ENCODE measurements at regions not wholly inside any gene's neighbourhood (a gene's known extent, or its start where the extent isn't known, plus 50 kb on each side); places are given as distances from the start of the nearest gene placed in this dataset.

DNA sequence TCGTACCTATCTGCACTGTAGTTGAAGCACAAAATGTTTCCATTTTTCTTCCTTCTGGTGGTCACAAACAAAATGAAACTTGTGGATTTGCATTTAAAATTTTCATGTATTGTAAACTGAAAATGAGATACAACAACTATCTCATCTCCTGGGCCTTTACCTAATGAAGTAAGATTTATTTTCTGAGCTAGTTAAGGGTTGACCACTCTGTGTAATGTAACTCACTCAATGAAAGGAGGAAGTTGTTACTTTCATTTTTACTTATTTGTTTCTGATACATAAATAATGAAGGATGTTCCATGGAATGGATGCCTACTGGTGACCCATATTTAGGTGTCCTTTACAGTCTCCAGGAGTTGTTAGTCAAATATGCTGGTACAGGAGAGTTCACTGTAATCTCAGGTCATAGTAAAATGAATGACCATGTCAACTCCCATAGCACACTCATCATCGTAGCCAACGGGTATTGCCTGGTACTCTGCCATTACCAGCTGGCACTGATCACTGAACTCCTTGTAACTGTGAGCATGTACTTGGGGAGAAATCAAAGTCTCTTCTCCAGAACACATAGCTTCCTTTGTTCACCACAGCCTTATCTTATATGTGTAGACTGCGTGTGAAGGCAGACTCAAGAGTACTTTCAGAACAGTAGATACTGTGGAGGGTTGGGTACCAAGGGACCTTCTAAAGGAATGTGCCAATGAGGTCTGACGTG, 474.2 kb upstream of the ROBO2 start:
- H3K4me1 ChIP-seq: peaks cover 0 to 2% (median 0%) of the 10 kb centered on the region in 4 donors
- H3K27ac ChIP-seq: no peak overlapping the region
- H3K9me3 ChIP-seq: no peaks in the 10 kb centered on the region
- TF ChIP-seq, protein P1, sequence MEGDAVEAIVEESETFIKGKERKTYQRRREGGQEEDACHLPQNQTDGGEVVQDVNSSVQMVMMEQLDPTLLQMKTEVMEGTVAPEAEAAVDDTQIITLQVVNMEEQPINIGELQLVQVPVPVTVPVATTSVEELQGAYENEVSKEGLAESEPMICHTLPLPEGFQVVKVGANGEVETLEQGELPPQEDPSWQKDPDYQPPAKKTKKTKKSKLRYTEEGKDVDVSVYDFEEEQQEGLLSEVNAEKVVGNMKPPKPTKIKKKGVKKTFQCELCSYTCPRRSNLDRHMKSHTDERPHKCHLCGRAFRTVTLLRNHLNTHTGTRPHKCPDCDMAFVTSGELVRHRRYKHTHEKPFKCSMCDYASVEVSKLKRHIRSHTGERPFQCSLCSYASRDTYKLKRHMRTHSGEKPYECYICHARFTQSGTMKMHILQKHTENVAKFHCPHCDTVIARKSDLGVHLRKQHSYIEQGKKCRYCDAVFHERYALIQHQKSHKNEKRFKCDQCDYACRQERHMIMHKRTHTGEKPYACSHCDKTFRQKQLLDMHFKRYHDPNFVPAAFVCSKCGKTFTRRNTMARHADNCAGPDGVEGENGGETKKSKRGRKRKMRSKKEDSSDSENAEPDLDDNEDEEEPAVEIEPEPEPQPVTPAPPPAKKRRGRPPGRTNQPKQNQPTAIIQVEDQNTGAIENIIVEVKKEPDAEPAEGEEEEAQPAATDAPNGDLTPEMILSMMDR (IDR thresholded peaks at IDR 0.05): no peak
- no peak for TF ChIP-seq POLR2AphosphoS5 (IDR thresholded peaks at IDR 0.05)
- TF ChIP-seq EP300 (IDR thresholded peaks at IDR 0.05): no peak
- TF ChIP-seq POLR2A (IDR thresholded peaks at IDR 0.05): no peak
- no peak overlapping the region for H3K4me3 ChIP-seq
- H3K36me3 ChIP-seq: no peaks in the 10 kb centered on the region
- ATAC-seq (ENCODE audit: low FRiP score in 2 of 2) (peak; percentile 36 to 61), DNase-seq (no peak)
- WGBS, 2 donors: 64 to 72% methylated on average over 5 of the region's 5 CpGs
- H3K27me3 ChIP-seq: no peaks in the 10 kb centered on the region

DNA sequence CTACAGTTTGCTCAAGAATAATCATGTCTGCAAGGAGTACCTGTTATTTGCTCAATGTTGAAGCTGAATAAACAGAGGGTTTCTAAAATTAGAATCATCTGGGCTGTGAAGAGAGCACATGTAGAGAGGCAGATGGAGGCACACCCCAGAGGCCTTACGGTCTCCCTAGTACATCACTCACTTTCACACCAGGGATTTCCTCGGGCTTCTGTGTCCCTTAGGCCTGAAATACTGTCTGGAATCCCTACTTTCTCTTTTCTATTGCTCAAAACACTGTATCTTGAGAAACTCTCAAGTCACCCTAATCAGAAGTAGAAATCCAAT, 473.7 kb upstream of the ROBO2 start:
- H3K36me3 ChIP-seq: no peaks in the 10 kb centered on the region
- TF ChIP-seq POLR2A (IDR thresholded peaks at IDR 0.05) (no peak), EP300 (IDR thresholded peaks at IDR 0.05) (no peak), POLR2AphosphoS5 (IDR thresholded peaks at IDR 0.05) (no peak)
- TF ChIP-seq, protein P1 (IDR thresholded peaks at IDR 0.05): no peak
- H3K4me3 ChIP-seq: no peak overlapping the region
- peak; percentile 19 to 63 for ATAC-seq (ENCODE audit: low FRiP score in 2 of 2)
- H3K9me3 ChIP-seq: no peaks in the 10 kb centered on the region
- no peak overlapping the region for H3K27ac ChIP-seq
- WGBS, 2 donors: 40 to 57% methylated on average over 2 of the region's 2 CpGs
- no peak for DNase-seq
- H3K4me1 ChIP-seq: peaks cover 0 to 2% (median 0%) of the 10 kb centered on the region in 4 donors
- no peaks in the 10 kb centered on the region for H3K27me3 ChIP-seq

DNA sequence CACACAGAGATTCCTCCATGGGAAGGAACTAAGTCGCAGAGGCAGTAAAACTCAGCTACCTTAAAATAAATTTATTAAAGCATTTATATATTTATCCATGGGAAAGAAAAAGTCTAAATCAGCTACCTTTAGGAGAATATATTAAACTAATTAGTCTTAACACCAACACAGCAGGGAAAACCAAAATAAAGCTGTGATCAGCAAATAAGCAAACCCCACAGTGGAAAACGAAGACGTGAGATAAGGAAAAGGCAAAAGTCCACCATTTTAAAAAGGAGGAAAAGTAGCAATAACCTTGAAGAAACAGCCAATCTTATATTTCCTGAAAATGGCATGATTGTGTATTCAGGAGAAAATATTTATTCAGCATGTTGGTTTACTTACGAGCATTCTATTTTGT, 473.0 kb upstream of the ROBO2 start:
- Histone ChIP-seq H3K27me3 (no peaks in the 10 kb centered on the region), H3K27ac (no peak overlapping the region), H3K36me3 (no peaks in the 10 kb centered on the region), H3K4me3 (no peak overlapping the region), H3K9me3 (no peaks in the 10 kb centered on the region), H3K4me1 (peaks cover 0 to 2% (median 0%) of the 10 kb centered on the region in 4 donors)
- 92 to 95% methylated on average over 4 of the region's 4 CpGs for WGBS, 2 donors
- ATAC-seq (ENCODE audit: low FRiP score in 2 of 2) (no peak), DNase-seq (no peak)
- TF ChIP-seq EP300 (IDR thresholded peaks at IDR 0.05): no peak
- no peak for TF ChIP-seq POLR2AphosphoS5 (IDR thresholded peaks at IDR 0.05)
- no peak for TF ChIP-seq POLR2A (IDR thresholded peaks at IDR 0.05)
- TF ChIP-seq, protein P1 (IDR thresholded peaks at IDR 0.05): no peak

DNA sequence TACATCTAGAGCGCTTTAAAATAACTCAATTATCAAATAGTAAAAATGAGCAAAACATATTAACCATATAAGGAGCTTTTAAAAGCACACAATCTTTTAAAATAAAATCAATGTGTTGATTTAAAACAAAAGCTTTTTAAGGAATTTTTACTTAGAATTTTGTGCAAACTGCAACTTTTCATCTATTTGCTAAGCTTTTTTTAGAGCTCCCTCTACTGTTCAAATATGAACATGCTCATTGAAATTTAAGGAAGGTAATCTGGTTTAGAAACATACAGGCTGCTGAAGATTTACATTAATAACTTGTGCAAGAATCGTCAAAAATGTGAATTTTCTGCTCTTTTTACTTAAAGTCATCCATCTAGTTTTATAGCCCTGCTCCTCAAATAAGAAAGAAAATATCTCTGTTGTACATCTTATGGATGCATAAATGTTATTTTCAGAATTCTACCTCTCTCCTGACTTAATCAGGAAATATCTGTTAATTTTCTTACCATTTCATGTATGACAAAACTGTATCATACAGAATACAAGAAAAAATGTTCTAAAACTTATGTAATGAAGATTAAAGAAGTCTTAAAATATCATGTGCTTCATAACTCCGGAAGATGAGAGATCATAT, 469.4 kb upstream of the ROBO2 start:
- Histone ChIP-seq H3K27ac (no peak overlapping the region), H3K9me3 (no peaks in the 10 kb centered on the region), H3K27me3 (no peaks in the 10 kb centered on the region), H3K4me3 (no peak overlapping the region), H3K4me1 (peaks cover 0 to 2% (median 0%) of the 10 kb centered on the region in 4 donors), H3K36me3 (no peaks in the 10 kb centered on the region)
- no peak for TF ChIP-seq EP300 (IDR thresholded peaks at IDR 0.05)
- TF ChIP-seq, protein P1 (IDR thresholded peaks at IDR 0.05): peak in 2 of 6 experiments; percentile 30 to 34
- ATAC-seq (ENCODE audit: low FRiP score in 2 of 2) (no peak), DNase-seq (no peak)
- WGBS, 2 donors: 62 to 65% methylated on average over 3 of the region's 3 CpGs

DNA sequence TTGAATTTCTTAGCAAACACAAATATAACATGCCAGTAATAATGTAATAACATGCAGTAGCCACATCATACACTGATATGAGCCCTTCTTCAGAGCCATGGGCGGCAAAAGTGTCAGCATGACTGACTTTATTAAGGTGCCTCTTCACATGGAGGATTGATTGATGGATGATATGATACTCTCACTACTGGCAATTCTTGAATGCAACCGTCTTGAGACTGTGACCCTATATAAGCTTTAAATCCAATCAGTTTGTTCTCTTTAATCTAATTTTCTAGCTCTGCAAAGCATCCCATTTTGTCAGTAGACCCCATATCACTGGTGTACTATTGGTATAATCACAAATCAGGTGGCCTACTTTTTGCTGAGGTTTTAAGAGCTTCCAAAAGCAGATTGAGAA, 463.7 kb upstream of the ROBO2 start:
- ATAC-seq (ENCODE audit: low FRiP score in 2 of 2) (no peak), DNase-seq (no peak)
- Histone ChIP-seq H3K27me3 (no peaks in the 10 kb centered on the region), H3K9me3 (no peaks in the 10 kb centered on the region), H3K27ac (no peak overlapping the region), H3K36me3 (no peaks in the 10 kb centered on the region), H3K4me1 (no peaks in the 10 kb centered on the region), H3K4me3 (no peak overlapping the region)
- TF ChIP-seq EP300 (IDR thresholded peaks at IDR 0.05) (no peak), POLR2AphosphoS5 (IDR thresholded peaks at IDR 0.05) (no peak), POLR2A (IDR thresholded peaks at IDR 0.05) (no peak)
- TF ChIP-seq, protein P1 (IDR thresholded peaks at IDR 0.05): no peak
- WGBS, 2 donors: 83 to 84% methylated on average over 2 of the region's 2 CpGs
